ENCODE measurements at regions not wholly inside any gene's neighbourhood (a gene's known extent, or its start where the extent isn't known, plus 50 kb on each side); places are given as distances from the start of the nearest gene placed in this dataset.

GRCh38 chr6:56821005-56821432 is 133.9 kb upstream of the BEND6 start:
- Histone ChIP-seq H3K4me1 (ENCODE audit: insufficient read depth, poor library complexity, severe bottlenecking) (no peaks in the 10 kb centered on the region), H3K4me3 (ENCODE audit: severe bottlenecking) (no peak overlapping the region), H3K36me3 (ENCODE audit: low read depth) (no peaks in the 10 kb centered on the region; the same call in 1 of the 2 replicates), H3K27ac (ENCODE audit: poor library complexity, severe bottlenecking) (no peak overlapping the region), H3K9me3 (ENCODE audit: severe bottlenecking) (no peaks in the 10 kb centered on the region), H3K27me3 (ENCODE audit: insufficient read depth, poor library complexity, severe bottlenecking) (no peaks in the 10 kb centered on the region)
- DNase-seq (ENCODE audit: low spot score) (no peak), ATAC-seq (ENCODE audit: low read depth) (no peak)
- no peak for TF ChIP-seq CTCF (IDR thresholded peaks at IDR 0.05; ENCODE audit: poor library complexity, severe bottlenecking)

GRCh38 chr6:56820060-56820459 is 134.8 kb upstream of the BEND6 start:
- H3K36me3 ChIP-seq (ENCODE audit: low read depth) = no peaks in the 10 kb centered on the region; the same call in 1 of the 2 replicates
- no peak overlapping the region for H3K4me3 ChIP-seq (ENCODE audit: severe bottlenecking)
- no peaks in the 10 kb centered on the region for H3K9me3 ChIP-seq (ENCODE audit: severe bottlenecking)
- ATAC-seq (ENCODE audit: low read depth) (no peak), DNase-seq (ENCODE audit: low spot score) (no peak)
- no peak for TF ChIP-seq CTCF (IDR thresholded peaks at IDR 0.05; ENCODE audit: poor library complexity, severe bottlenecking)
- H3K27ac ChIP-seq (ENCODE audit: poor library complexity, severe bottlenecking) = no peak overlapping the region
- H3K27me3 ChIP-seq (ENCODE audit: insufficient read depth, poor library complexity, severe bottlenecking) = no peaks in the 10 kb centered on the region
- H3K4me1 ChIP-seq (ENCODE audit: insufficient read depth, poor library complexity, severe bottlenecking) = no peaks in the 10 kb centered on the region

- no peaks in the 10 kb centered on the region for H3K27me3 ChIP-seq (ENCODE audit: insufficient read depth, poor library complexity, severe bottlenecking)
- no peak for ATAC-seq (ENCODE audit: low read depth)
- H3K4me1 ChIP-seq (ENCODE audit: insufficient read depth, poor library complexity, severe bottlenecking) = no peaks in the 10 kb centered on the region
These were observed 135.3 kb upstream of the BEND6 start for GRCh38 chr6:56819604-56820003.

GRCh38 chr6:56816370-56816769 is 138.5 kb upstream of the BEND6 start:
- no peak for DNase-seq (ENCODE audit: low spot score)
- H3K36me3 ChIP-seq (ENCODE audit: low read depth) = no peaks in the 10 kb centered on the region; the same call in 1 of the 2 replicates
- H3K27ac ChIP-seq (ENCODE audit: poor library complexity, severe bottlenecking) = no peak overlapping the region
- no peak for ATAC-seq (ENCODE audit: low read depth)
- H3K27me3 ChIP-seq (ENCODE audit: insufficient read depth, poor library complexity, severe bottlenecking) = no peaks in the 10 kb centered on the region
- H3K9me3 ChIP-seq (ENCODE audit: severe bottlenecking) = no peaks in the 10 kb centered on the region
- H3K4me3 ChIP-seq (ENCODE audit: severe bottlenecking) = no peak overlapping the region
- TF ChIP-seq CTCF (IDR thresholded peaks at IDR 0.05; ENCODE audit: poor library complexity, severe bottlenecking) = no peak
- peaks cover 9% of the 10 kb centered on the region for H3K4me1 ChIP-seq (ENCODE audit: insufficient read depth, poor library complexity, severe bottlenecking)

More at GRCh38 chr6:56819604-56820003, 135.3 kb upstream of the BEND6 start:
- H3K27ac ChIP-seq (ENCODE audit: poor library complexity, severe bottlenecking) = no peak overlapping the region
- H3K36me3 ChIP-seq (ENCODE audit: low read depth) = no peaks in the 10 kb centered on the region; the same call in 1 of the 2 replicates
- no peak overlapping the region for H3K4me3 ChIP-seq (ENCODE audit: severe bottlenecking)
- no peak for DNase-seq (ENCODE audit: low spot score)
- H3K9me3 ChIP-seq (ENCODE audit: severe bottlenecking) = no peaks in the 10 kb centered on the region
- TF ChIP-seq CTCF (IDR thresholded peaks at IDR 0.05; ENCODE audit: poor library complexity, severe bottlenecking) = no peak

GRCh38 chr6:56815436-56815835 is 139.5 kb upstream of the BEND6 start:
- Histone ChIP-seq H3K36me3 (ENCODE audit: low read depth) (no peaks in the 10 kb centered on the region), H3K9me3 (ENCODE audit: severe bottlenecking) (no peaks in the 10 kb centered on the region), H3K4me1 (ENCODE audit: insufficient read depth, poor library complexity, severe bottlenecking) (peaks cover 9% of the 10 kb centered on the region), H3K4me3 (ENCODE audit: severe bottlenecking) (no peak overlapping the region), H3K27me3 (ENCODE audit: insufficient read depth, poor library complexity, severe bottlenecking) (no peaks in the 10 kb centered on the region), H3K27ac (ENCODE audit: poor library complexity, severe bottlenecking) (no peak overlapping the region)
- no peak for TF ChIP-seq CTCF (IDR thresholded peaks at IDR 0.05; ENCODE audit: poor library complexity, severe bottlenecking)
- no peak for DNase-seq (ENCODE audit: low spot score)
- no peak for ATAC-seq (ENCODE audit: low read depth)
